OCI-LY1 (cell line): ENCODE measurements at regions not wholly inside any gene's neighbourhood (a gene's known extent, or its start where the extent isn't known, plus 50 kb on each side); places are given as distances from the start of the nearest gene placed in this dataset.
"Not testable (repeated sequence)": the region's sequence is repeated elsewhere in the genome, so short reads cannot be mapped to it uniquely, and the experiment has no call there.

Experiments used
- H2AFZ ChIP-seq: fragments of 200-600 bp; sonication (generic), shearing (Covaris generic); 2 replicates; pipeline ENCODE4 v1.6.0; 2014; ENCODE audit warnings: antibody characterized with exemption, mild to moderate bottlenecking, low read length
- H3F3A ChIP-seq: fragments of 200-600 bp; sonication (generic), shearing (Covaris generic); 2 replicates; pipeline ENCODE4 v1.6.0; 2014; ENCODE audit warnings: mild to moderate bottlenecking, antibody characterized with exemption, low read length, moderate library complexity; ENCODE audit not compliant: insufficient read depth
- H3K27ac ChIP-seq: fragments of 200-600 bp; sonication (generic); 2 replicates; pipeline ENCODE4 v1.5.1; 2014; ENCODE audit warnings: low read length, mixed run types, mild to moderate bottlenecking, low read depth; ENCODE audit not compliant: poor library complexity, severe bottlenecking
- H3K27me3 ChIP-seq: fragments of 200-600 bp; sonication (generic); 2 replicates; pipeline ENCODE4 v1.6.0; 2014; ENCODE audit warnings: antibody characterized with exemption, mild to moderate bottlenecking, low read length, moderate library complexity; ENCODE audit not compliant: insufficient read depth
- H3K36me3 ChIP-seq: fragments of 200-600 bp; sonication (generic); 2 replicates; pipeline ENCODE4 v1.6.1; 2014; ENCODE audit warnings: mild to moderate bottlenecking, antibody characterized with exemption, low read length, moderate library complexity, mixed read lengths; ENCODE audit not compliant: insufficient read depth
- H3K4me1 ChIP-seq: fragments of 200-600 bp; sonication (generic); 2 replicates; pipeline ENCODE4 v1.5.1; 2014; ENCODE audit warnings: mild to moderate bottlenecking, low read length, moderate library complexity; ENCODE audit not compliant: insufficient read depth, severe bottlenecking
- H3K4me2 ChIP-seq: fragments of 200-600 bp; sonication (generic), shearing (Covaris generic); 2 replicates; pipeline ENCODE4 v1.6.1; 2014; ENCODE audit warnings: low read length
- H3K4me3 ChIP-seq: fragments of 200-600 bp; sonication (generic); 2 replicates; pipeline ENCODE4 v1.5.1; 2014; ENCODE audit warnings: low read length, low read depth, mild to moderate bottlenecking, mixed read lengths; ENCODE audit not compliant: poor library complexity, severe bottlenecking
- H3K79me2 ChIP-seq: fragments of 200-600 bp; shearing (Covaris generic); 2 replicates; pipeline ENCODE4 v1.6.1; 2016; ENCODE audit warnings: mixed run types, low read length, mixed read lengths; ENCODE audit not compliant: insufficient read depth
- H3K9ac ChIP-seq: fragments of 200-600 bp; sonication (generic), shearing (Covaris generic); 2 replicates; pipeline ENCODE4 v1.6.1; 2014; ENCODE audit warnings: mild to moderate bottlenecking, low read length, mixed read lengths
- H3K9me2 ChIP-seq: fragments of 200-600 bp; sonication (generic), shearing (Covaris generic); 2 replicates; pipeline ENCODE4 v1.6.1; 2014; ENCODE audit warnings: low read depth, mild to moderate bottlenecking, low read length, mixed read lengths
- H3K9me3 ChIP-seq: fragments of 200-600 bp; shearing (Covaris generic); 2 replicates; pipeline ENCODE4 v1.6.1; 2014; ENCODE audit warnings: low read length, mixed read lengths
- H4K20me1 ChIP-seq: fragments of 200-600 bp; sonication (generic), shearing (Covaris generic); 2 replicates; pipeline ENCODE4 v1.6.0; 2016; ENCODE audit warnings: mild to moderate bottlenecking, low read length; ENCODE audit not compliant: insufficient read depth
- EZH2 ChIP-seq: fragments of 200-600 bp; sonication (generic), shearing (Covaris generic); IDR thresholded peaks from 2 replicates; pipeline ENCODE4 v1.8.0; 2017; ENCODE audit warnings: borderline replicate concordance, mixed run types, mild to moderate bottlenecking, antibody characterized with exemption, low read length, moderate library complexity, mixed read lengths
- TF ChIP-seq, protein P1 (sequence below): fragments of 200-600 bp; sonication (generic), shearing (Covaris generic); IDR thresholded peaks from 2 replicates; pipeline ENCODE4 v1.5.1; 2017; ENCODE audit warnings: mild to moderate bottlenecking, antibody characterized with exemption, low read length, moderate library complexity, mixed read lengths

- Histone ChIP-seq H3K9me3 (0 out of 2 replicates have a peak, but pooled peaks cover 4% of the 10 kb centered on the region), H3K9ac (no peak overlapping the region), H3K27ac (no peak overlapping the region), H3K79me2 (no peaks in the 10 kb centered on the region), H4K20me1 (no peaks in the 10 kb centered on the region), H3F3A (no peaks in the 10 kb centered on the region), H3K36me3 (no peaks in the 10 kb centered on the region), H2AFZ (no peak overlapping the region), H3K27me3 (no peaks in the 10 kb centered on the region), H3K9me2 (no peaks in the 10 kb centered on the region), H3K4me2 (no peak overlapping the region), H3K4me1 (peaks cover 12% of the 10 kb centered on the region), H3K4me3 (no peak overlapping the region)
- TF ChIP-seq, protein P1, sequence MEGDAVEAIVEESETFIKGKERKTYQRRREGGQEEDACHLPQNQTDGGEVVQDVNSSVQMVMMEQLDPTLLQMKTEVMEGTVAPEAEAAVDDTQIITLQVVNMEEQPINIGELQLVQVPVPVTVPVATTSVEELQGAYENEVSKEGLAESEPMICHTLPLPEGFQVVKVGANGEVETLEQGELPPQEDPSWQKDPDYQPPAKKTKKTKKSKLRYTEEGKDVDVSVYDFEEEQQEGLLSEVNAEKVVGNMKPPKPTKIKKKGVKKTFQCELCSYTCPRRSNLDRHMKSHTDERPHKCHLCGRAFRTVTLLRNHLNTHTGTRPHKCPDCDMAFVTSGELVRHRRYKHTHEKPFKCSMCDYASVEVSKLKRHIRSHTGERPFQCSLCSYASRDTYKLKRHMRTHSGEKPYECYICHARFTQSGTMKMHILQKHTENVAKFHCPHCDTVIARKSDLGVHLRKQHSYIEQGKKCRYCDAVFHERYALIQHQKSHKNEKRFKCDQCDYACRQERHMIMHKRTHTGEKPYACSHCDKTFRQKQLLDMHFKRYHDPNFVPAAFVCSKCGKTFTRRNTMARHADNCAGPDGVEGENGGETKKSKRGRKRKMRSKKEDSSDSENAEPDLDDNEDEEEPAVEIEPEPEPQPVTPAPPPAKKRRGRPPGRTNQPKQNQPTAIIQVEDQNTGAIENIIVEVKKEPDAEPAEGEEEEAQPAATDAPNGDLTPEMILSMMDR, result no peak
- TF ChIP-seq EZH2, result no peak
These were observed 1005.4 kb downstream of the OLFM4 start for GRCh38 chr13:54034047-54034446.

- H3K4me2 ChIP-seq, H3K36me3 ChIP-seq, H3K9me3 ChIP-seq, H3K4me3 ChIP-seq, H3K79me2 ChIP-seq, H3K9ac ChIP-seq, H2AFZ ChIP-seq, H3K4me1 ChIP-seq, H3K27ac ChIP-seq, H3F3A ChIP-seq, H3K27me3 ChIP-seq, H3K9me2 ChIP-seq, H4K20me1 ChIP-seq: not testable (repeated sequence)
These were observed 1028.8 kb downstream of the OLFM4 start for GRCh38 chr13:54057416-54057815.

- not testable (repeated sequence) for H3K79me2 ChIP-seq, H3F3A ChIP-seq, H3K9me3 ChIP-seq, H3K4me1 ChIP-seq, H4K20me1 ChIP-seq, H3K36me3 ChIP-seq, H3K27me3 ChIP-seq, H2AFZ ChIP-seq, H3K4me2 ChIP-seq, H3K9ac ChIP-seq, H3K9me2 ChIP-seq, H3K4me3 ChIP-seq, H3K27ac ChIP-seq
These were observed 1041.3 kb downstream of the OLFM4 start for GRCh38 chr13:54069958-54070357.

DNA sequence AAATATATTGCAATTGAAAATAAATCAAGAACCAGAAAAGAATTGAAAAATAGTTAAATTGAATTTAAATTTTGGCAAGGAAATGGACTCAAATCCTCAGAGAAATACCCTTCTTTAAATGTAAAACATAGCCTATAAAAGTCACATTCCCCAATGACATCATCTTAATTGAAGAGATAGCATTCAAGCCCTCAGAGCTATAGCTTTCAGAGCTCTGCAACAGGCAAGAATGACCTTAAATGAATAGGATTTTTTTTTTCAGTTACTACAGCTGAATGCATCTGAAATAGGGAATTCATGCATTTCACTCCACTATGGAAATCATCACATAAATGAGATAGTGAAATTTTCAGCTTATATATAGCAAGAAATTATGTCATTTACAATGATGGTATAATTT is 1049.0 kb downstream of the OLFM4 start:
- no peak overlapping the region for H3K27ac ChIP-seq
- no peaks in the 10 kb centered on the region for H3K4me1 ChIP-seq
- no peak overlapping the region for H3K9ac ChIP-seq
- no peaks in the 10 kb centered on the region for H3K36me3 ChIP-seq
- no peaks in the 10 kb centered on the region for H4K20me1 ChIP-seq
- TF ChIP-seq, protein P1, result no peak
- no peak for TF ChIP-seq EZH2
- H3K9me3 ChIP-seq, result no peaks in the 10 kb centered on the region
- no peaks in the 10 kb centered on the region for H3K27me3 ChIP-seq
- no peaks in the 10 kb centered on the region for H3K79me2 ChIP-seq
- no peaks in the 10 kb centered on the region for H3K9me2 ChIP-seq
- H2AFZ ChIP-seq, result no peak overlapping the region
- H3F3A ChIP-seq, result no peaks in the 10 kb centered on the region
- H3K4me3 ChIP-seq, result no peak overlapping the region
- no peak overlapping the region for H3K4me2 ChIP-seq
